ENCODE measurements at regions not wholly inside any gene's neighbourhood (a gene's known extent, or its start where the extent isn't known, plus 50 kb on each side); places are given as distances from the start of the nearest gene placed in this dataset.

DNA sequence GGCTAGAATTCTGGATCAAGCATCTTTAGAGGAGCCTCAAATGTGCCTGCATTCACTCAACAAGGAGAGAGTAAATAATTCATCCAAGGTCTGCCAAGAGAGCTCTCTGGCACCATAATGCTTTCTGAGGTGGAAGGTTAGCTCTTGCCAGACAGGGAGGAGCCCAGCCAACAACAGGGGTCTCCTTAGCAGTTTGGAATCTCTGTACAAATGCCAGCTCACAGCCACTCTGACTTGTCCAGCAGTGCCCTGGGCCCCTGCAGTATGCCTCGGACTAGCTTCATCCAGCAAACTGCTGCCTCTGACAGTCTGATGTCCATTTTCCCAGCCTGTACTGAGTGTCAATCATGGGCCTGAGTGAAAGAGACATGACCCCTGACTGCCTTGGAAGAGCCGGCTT, 127.2 kb upstream of the SLC44A1 start:
- CTCF ChIA-PET = no interaction called here
- Histone ChIP-seq H3K36me3 (replicated peaks in 1 of 2; ENCODE audit: control insufficient read depth in 1 of 2, insufficient read depth in 2 of 2, low read length in 1 of 2) (no peaks in the 10 kb centered on the region), H3K9me3 (no peaks in the 10 kb centered on the region), H3K27me3 (ENCODE audit: insufficient read depth) (no peaks in the 10 kb centered on the region), H2AFZ (ENCODE audit: low read depth) (peak overlapping the region; percentile 16; the same call in 1 of the 2 replicates), H3K4me3 (ENCODE audit: low read depth in 2 of 2, low read length in 1 of 2) (no peak overlapping the region), H3F3A (replicated peaks; ENCODE audit: insufficient read depth) (no peaks in the 10 kb centered on the region), H3K4me1 (ENCODE audit: control insufficient read depth in 1 of 2, insufficient read depth in 2 of 2, low read depth in 1 of 2, low read length in 1 of 2) (no peaks in the 10 kb centered on the region), H3K79me2 (ENCODE audit: insufficient read depth) (no peaks in the 10 kb centered on the region), H3K9me2 (no peaks in the 10 kb centered on the region), H3K27ac (ENCODE audit: low read depth in 2 of 2, low read length in 1 of 2) (no peak overlapping the region), H4K20me1 (ENCODE audit: insufficient read depth) (no peaks in the 10 kb centered on the region), H3K9ac (no peak overlapping the region), H3K4me2 (no peak overlapping the region)
- no peak for DNase-seq
- TF ChIP-seq RXRA (IDR thresholded peaks at IDR 0.05; ENCODE audit: borderline replicate concordance, low read depth) (no peak), GABPA (IDR thresholded peaks at IDR 0.05; ENCODE audit: low read depth) (no peak), REST (IDR thresholded peaks at IDR 0.05; ENCODE audit: low read depth, low read length) (no peak), RFX5 (IDR thresholded peaks at IDR 0.05; ENCODE audit: low read length) (no peak), RAD21 (IDR thresholded peaks at IDR 0.05; ENCODE audit: low read length) (no peak), NFIC (IDR thresholded peaks at IDR 0.05; ENCODE audit: borderline replicate concordance) (no peak), EZH2phosphoT487 (IDR thresholded peaks at IDR 0.05; ENCODE audit: borderline replicate concordance, low read depth) (no peak), SIN3A (IDR thresholded peaks at IDR 0.05; ENCODE audit: borderline replicate concordance, low read depth, low read length) (no peak), CHD2 (IDR thresholded peaks at IDR 0.05; ENCODE audit: low read length, partially characterized antibody) (no peak), SMC3 (IDR thresholded peaks at IDR 0.05; ENCODE audit: low read depth, low read length) (no peak), IRF3 (IDR thresholded peaks at IDR 0.05; ENCODE audit: low read depth, low read length) (no peak), FOSL2 (IDR thresholded peaks at IDR 0.05; ENCODE audit: borderline replicate concordance, low read depth) (no peak), ELF1 (IDR thresholded peaks at IDR 0.05) (no peak), NRF1 (IDR thresholded peaks at IDR 0.05; ENCODE audit: low read depth, low read length) (no peak), FOXM1 (IDR thresholded peaks at IDR 0.05; ENCODE audit: low read depth) (no peak)
- TF ChIP-seq, protein P1, sequence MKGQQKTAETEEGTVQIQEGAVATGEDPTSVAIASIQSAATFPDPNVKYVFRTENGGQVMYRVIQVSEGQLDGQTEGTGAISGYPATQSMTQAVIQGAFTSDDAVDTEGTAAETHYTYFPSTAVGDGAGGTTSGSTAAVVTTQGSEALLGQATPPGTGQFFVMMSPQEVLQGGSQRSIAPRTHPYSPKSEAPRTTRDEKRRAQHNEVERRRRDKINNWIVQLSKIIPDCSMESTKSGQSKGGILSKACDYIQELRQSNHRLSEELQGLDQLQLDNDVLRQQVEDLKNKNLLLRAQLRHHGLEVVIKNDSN (IDR thresholded peaks at IDR 0.05; ENCODE audit: borderline replicate concordance, low read depth) = no peak
- TF ChIP-seq, protein P2, sequence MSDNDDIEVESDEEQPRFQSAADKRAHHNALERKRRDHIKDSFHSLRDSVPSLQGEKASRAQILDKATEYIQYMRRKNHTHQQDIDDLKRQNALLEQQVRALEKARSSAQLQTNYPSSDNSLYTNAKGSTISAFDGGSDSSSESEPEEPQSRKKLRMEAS (IDR thresholded peaks at IDR 0.05; ENCODE audit: low read depth) = no peak
- TF ChIP-seq, protein P3, sequence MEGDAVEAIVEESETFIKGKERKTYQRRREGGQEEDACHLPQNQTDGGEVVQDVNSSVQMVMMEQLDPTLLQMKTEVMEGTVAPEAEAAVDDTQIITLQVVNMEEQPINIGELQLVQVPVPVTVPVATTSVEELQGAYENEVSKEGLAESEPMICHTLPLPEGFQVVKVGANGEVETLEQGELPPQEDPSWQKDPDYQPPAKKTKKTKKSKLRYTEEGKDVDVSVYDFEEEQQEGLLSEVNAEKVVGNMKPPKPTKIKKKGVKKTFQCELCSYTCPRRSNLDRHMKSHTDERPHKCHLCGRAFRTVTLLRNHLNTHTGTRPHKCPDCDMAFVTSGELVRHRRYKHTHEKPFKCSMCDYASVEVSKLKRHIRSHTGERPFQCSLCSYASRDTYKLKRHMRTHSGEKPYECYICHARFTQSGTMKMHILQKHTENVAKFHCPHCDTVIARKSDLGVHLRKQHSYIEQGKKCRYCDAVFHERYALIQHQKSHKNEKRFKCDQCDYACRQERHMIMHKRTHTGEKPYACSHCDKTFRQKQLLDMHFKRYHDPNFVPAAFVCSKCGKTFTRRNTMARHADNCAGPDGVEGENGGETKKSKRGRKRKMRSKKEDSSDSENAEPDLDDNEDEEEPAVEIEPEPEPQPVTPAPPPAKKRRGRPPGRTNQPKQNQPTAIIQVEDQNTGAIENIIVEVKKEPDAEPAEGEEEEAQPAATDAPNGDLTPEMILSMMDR (IDR thresholded peaks at IDR 0.05) = no peak
- POLR2A ChIA-PET = no interaction called here
- WGBS (ENCODE audit: low lambda C conversion rate) = 100% methylated on average over 1 of the region's 2 CpGs
